ENCODE measurements at regions not wholly inside any gene's neighbourhood (a gene's known extent, or its start where the extent isn't known, plus 50 kb on each side); places are given as distances from the start of the nearest gene placed in this dataset.

DNA sequence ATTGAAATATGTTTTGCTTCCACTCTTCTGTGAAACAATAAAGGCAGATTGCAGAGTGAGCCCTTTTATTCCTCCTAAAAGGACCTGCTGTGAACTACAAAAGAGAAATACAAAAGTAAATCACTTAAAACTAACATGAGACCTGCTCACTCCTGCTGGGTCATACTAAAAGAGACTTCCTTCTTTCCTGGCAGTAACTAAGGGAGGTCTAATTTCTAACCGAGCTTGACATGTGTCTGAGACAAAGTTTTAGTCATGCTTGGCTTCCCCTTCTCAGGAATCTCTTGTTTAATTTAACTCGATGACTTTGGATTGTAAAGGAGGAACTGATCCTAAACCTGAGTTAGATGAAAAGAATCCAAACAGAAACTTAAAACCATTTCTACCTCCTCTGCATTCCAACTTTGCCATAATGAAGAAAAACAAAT, 86.4 kb upstream of the CDH6 start:
- H3K4me1 Mint-ChIP-seq (ENCODE audit: low read depth) = peaks cover 43% of the 10 kb centered on the region; the same call in 1 of the 2 replicates
- TF ChIP-seq, protein P1, sequence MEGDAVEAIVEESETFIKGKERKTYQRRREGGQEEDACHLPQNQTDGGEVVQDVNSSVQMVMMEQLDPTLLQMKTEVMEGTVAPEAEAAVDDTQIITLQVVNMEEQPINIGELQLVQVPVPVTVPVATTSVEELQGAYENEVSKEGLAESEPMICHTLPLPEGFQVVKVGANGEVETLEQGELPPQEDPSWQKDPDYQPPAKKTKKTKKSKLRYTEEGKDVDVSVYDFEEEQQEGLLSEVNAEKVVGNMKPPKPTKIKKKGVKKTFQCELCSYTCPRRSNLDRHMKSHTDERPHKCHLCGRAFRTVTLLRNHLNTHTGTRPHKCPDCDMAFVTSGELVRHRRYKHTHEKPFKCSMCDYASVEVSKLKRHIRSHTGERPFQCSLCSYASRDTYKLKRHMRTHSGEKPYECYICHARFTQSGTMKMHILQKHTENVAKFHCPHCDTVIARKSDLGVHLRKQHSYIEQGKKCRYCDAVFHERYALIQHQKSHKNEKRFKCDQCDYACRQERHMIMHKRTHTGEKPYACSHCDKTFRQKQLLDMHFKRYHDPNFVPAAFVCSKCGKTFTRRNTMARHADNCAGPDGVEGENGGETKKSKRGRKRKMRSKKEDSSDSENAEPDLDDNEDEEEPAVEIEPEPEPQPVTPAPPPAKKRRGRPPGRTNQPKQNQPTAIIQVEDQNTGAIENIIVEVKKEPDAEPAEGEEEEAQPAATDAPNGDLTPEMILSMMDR (IDR thresholded peaks at IDR 0.05) = no peak
- no peaks in the 10 kb centered on the region for H3K36me3 Mint-ChIP-seq (ENCODE audit: low read depth)
- no peaks in the 10 kb centered on the region for H3K27me3 Mint-ChIP-seq (ENCODE audit: insufficient read depth)
- H3K27ac Mint-ChIP-seq = peak overlapping the region; percentile 81; the same call in 1 of the 2 replicates
- no peak for DNase-seq
- no peaks in the 10 kb centered on the region; the same call in 1 of the 2 replicates for H3K9me3 Mint-ChIP-seq
- peak overlapping the region; percentile 63; the same call in 1 of the 2 replicates for H3K4me3 Mint-ChIP-seq

GRCh38 chr5:31106691-31107090, 86.8 kb upstream of the CDH6 start:
- Mint-ChIP-seq H3K27ac (peak overlapping the region; percentile 81; the same call in 1 of the 2 replicates), H3K4me1 (ENCODE audit: low read depth) (peaks cover 38% of the 10 kb centered on the region; the same call in 1 of the 2 replicates), H3K4me3 (peak overlapping the region; percentile 63; the same call in 1 of the 2 replicates), H3K27me3 (ENCODE audit: insufficient read depth) (no peaks in the 10 kb centered on the region), H3K36me3 (ENCODE audit: low read depth) (no peaks in the 10 kb centered on the region), H3K9me3 (no peaks in the 10 kb centered on the region; the same call in 1 of the 2 replicates)
- TF ChIP-seq, protein P1 (IDR thresholded peaks at IDR 0.05) = no peak
- no peak for DNase-seq

GRCh38 chr5:31106278-31106677, 87.2 kb upstream of the CDH6 start:
- H3K9me3 Mint-ChIP-seq = no peaks in the 10 kb centered on the region; the same call in 1 of the 2 replicates
- DNase-seq = no peak
- H3K27ac Mint-ChIP-seq = peak overlapping the region; percentile 81; the same call in 1 of the 2 replicates
- TF ChIP-seq, protein P1 (IDR thresholded peaks at IDR 0.05) = no peak
- no peaks in the 10 kb centered on the region for H3K27me3 Mint-ChIP-seq (ENCODE audit: insufficient read depth)
- H3K4me3 Mint-ChIP-seq = no peak overlapping the region; the same call in 1 of the 2 replicates
- H3K36me3 Mint-ChIP-seq (ENCODE audit: low read depth) = no peaks in the 10 kb centered on the region
- peaks cover 36% of the 10 kb centered on the region; the same call in 1 of the 2 replicates for H3K4me1 Mint-ChIP-seq (ENCODE audit: low read depth)

GRCh38 chr5:31104775-31105174, 88.7 kb upstream of the CDH6 start:
- no peaks in the 10 kb centered on the region for H3K36me3 Mint-ChIP-seq (ENCODE audit: low read depth)
- no peak for DNase-seq
- H3K9me3 Mint-ChIP-seq = no peaks in the 10 kb centered on the region
- no peaks in the 10 kb centered on the region for H3K27me3 Mint-ChIP-seq (ENCODE audit: insufficient read depth)
- TF ChIP-seq, protein P1 (IDR thresholded peaks at IDR 0.05) = no peak
- H3K4me1 Mint-ChIP-seq (ENCODE audit: low read depth) = peaks cover 36% of the 10 kb centered on the region; the same call in 1 of the 2 replicates
- H3K27ac Mint-ChIP-seq = no peak overlapping the region
- H3K4me3 Mint-ChIP-seq = no peak overlapping the region

DNA sequence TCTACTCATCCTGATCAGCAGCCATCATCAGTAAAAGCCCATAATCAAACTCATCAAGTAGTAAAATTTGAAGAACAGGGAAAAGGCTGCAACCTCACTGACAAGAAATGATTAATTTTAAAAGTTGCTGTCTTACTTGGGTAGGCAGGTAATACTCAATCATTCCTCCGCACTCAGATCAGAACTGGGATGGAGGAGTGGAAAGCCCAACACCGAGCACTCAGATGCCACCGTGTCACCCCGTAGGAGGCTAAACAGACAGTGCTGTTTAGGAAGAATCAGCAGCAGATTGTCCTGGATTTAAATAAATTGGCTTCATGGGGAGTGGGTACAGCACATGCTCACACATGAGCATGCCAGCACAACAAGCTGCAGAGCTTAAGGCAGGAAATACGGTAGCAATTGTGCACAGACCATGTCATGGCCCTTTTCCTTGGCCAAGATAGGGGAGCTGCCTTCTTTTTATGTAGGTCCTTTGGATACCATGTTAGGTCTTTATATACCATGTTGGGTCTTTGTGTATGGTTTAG, 92.6 kb upstream of the CDH6 start:
- TF ChIP-seq, protein P1 (IDR thresholded peaks at IDR 0.05) = no peak
- no peaks in the 10 kb centered on the region for H3K9me3 Mint-ChIP-seq
- H3K36me3 Mint-ChIP-seq (ENCODE audit: low read depth) = no peaks in the 10 kb centered on the region
- peaks cover 12% of the 10 kb centered on the region; the same call in 1 of the 2 replicates for H3K4me1 Mint-ChIP-seq (ENCODE audit: low read depth)
- no peak overlapping the region for H3K27ac Mint-ChIP-seq
- DNase-seq = no peak
- H3K27me3 Mint-ChIP-seq (ENCODE audit: insufficient read depth) = no peaks in the 10 kb centered on the region; the same call in 1 of the 2 replicates
- H3K4me3 Mint-ChIP-seq = no peak overlapping the region
